HG03066 (cell line): ENCODE measurements at regions not wholly inside any gene's neighbourhood (a gene's known extent, or its start where the extent isn't known, plus 50 kb on each side); places are given as distances from the start of the nearest gene placed in this dataset.
"Not testable (repeated sequence)": the region's sequence is repeated elsewhere in the genome, so short reads cannot be mapped to it uniquely, and the experiment has no call there.

Experiments
- ATAC-seq: cut with Tn5 transposase; IDR thresholded peaks from one replicate; pipeline ENCODE4 v1.9.1; 2021; ENCODE audit warnings: low read depth; ENCODE audit not compliant: unreplicated experiment

DNA sequence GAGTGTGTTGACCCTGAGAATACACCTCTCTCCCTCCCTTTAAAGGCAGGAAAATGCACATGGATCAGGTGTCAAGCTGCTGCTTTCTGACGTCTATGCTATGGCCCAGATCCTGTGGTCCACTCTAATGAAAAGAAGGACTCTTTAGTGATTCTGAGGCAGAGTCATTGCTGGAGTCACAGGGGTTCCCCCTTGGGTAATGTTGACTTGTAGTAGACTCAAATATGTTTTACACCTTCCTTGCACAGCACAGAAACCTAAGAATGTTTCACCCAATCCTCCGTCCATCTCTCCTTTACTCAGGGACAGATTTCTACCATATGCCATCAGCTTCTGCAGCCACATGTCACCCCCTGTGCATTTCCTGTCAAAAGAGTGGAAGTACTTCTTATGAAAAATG is 525.4 kb downstream of the TMEM121 start:
- no peak for ATAC-seq

DNA sequence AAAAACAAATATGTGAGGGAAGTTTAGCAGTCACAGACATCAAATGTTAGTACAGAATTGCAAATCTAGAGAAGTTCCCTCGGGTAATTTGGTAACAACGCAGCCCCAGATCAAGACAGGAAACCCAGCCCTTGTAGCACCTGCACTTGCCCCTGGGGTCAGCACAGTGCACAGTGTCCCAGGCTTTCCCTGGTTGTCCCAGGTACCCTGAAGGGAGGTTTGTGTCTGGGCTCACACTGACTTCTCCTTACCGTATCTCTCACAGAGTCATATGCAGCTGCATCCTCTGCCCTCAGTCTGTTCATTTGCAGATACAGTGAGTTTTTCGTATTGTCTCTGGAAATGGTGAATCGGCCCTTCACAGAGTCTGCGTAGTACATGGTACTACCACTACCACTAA is 528.9 kb downstream of the TMEM121 start:
- no peak for ATAC-seq

DNA sequence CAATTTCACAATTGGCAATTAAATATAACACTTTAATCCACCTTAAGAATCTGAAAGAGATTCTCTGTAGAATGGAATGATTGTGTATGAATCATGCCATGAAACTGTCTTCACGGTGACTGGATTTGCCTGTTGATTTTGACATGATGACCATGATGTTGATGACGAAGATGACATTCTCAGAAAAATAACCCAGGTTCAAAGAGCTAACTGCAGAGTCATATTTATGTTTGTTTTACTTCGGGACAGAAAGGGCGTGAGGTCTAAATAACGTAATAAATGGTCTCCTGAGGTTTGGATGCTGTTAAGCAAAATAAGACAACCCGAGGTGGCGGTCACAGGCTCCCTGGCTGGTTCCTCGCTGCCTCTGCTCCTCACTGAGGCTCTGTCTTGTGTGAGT is 532.0 kb downstream of the TMEM121 start:
- ATAC-seq, result no peak

DNA sequence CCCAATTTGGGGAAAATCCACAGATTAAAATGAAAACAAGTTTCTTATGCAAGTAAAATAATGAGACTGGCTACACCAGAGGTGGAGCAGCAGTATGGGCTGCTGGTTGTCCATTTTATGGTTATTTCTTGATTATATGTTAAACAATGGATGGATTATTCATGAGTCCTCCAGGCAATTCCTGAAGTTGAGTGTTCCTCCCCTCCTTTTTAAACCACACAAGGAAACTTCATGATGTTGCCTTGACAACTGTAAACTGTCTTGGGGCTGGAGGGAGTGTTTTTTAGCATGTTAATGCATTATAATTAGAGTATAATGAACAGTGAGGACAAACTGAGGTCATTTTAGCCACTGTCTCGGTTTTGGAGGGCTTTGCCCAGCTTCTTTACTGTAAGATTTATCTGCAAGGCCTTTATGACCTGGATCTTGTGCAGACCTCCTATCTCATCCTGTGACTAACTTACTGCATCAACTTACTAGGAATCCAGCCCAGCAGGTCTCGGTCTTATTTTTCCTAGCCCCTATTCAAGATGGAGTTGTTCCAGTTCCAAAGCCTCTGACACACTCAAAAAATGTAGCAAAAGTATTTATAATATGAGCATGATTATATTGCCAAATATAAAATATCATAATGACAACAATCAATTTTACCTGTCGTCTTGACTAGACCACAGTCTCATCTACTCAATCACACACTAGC is 534.0 kb downstream of the TMEM121 start:
- ATAC-seq, result no peak

DNA sequence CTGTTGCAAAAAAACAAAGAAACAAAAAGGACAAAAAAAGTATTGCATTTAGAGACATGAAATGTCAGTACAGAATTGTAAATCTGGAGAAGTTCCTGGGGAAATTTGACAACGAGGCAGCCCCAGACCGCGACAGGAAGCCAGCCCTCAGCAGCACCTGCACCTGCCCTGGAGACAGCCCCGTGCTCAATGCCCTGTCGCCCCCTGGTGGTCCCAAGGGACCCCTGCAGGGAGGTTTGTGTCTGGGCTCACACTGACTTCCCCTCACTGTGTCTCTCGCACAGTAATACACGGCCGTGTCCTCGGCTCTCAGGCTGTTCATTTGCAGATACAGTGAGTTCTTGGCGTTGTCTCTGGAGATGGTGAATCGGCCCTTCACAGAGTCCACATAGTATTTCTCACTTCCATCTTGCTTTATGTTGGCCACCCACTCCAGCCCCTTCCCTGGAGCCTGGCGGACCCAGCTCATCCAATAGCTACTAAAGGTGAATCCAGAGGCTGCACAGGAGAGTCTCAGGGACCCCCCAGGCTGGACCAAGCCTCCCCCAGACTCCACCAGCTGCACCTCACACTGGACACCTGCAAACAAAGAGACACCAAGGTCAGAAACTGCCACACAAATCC is 535.6 kb downstream of the TMEM121 start:
- ATAC-seq, result not testable (repeated sequence)

DNA sequence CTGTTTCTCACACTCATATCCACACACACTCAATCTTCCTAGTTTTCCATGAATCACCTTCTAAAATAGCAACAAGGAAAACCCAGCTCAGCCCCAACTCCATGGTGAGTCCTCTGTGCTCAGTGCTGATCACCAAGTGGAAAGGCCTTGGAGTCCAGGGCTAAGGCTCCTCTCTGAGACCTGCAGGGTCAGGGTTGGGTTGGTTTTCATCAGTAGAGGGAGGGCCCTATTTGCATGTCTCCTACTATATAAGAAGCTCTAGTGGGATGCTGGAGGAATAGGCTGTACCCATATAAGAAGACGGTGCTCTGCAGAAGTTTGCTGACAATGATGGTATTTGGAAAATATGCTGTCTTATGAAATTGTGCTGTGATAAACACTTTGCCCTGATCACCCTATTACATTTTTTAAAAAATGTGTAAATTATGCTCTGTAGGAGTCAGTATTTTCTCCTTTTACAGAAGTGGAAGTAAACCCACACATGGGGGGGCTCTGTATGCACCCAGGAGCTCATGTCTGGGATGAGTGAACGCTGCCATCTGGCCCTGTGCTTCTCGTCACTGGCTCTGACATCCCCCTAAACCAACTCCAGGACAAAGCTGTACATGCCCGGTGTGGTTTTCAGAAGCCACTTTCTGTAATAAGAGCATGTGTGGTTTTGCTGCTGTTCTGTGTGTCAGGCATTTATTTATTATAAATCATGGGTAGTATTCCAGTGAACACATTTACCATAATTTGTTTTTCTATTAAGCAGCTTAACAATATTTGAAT is 536.3 kb downstream of the TMEM121 start:
- no peak for ATAC-seq

DNA sequence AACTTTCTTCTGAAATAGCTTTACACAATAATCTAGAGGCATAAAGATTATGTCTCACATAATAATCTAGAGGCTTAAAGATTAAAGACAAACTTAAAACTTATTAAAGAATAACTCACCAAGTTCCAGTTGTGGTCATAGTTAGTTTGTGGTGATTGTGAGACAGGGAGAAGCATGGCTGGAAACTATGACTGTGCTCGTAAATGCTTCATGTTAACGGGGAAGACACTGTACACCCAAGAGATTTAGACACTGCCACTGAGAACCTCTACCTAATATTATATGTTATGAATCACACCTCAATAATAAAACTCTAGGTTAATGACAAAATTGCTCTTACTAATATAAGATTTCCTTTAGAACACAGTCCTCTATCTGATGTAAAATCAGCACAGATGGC is 541.6 kb downstream of the TMEM121 start:
- no peak for ATAC-seq

DNA sequence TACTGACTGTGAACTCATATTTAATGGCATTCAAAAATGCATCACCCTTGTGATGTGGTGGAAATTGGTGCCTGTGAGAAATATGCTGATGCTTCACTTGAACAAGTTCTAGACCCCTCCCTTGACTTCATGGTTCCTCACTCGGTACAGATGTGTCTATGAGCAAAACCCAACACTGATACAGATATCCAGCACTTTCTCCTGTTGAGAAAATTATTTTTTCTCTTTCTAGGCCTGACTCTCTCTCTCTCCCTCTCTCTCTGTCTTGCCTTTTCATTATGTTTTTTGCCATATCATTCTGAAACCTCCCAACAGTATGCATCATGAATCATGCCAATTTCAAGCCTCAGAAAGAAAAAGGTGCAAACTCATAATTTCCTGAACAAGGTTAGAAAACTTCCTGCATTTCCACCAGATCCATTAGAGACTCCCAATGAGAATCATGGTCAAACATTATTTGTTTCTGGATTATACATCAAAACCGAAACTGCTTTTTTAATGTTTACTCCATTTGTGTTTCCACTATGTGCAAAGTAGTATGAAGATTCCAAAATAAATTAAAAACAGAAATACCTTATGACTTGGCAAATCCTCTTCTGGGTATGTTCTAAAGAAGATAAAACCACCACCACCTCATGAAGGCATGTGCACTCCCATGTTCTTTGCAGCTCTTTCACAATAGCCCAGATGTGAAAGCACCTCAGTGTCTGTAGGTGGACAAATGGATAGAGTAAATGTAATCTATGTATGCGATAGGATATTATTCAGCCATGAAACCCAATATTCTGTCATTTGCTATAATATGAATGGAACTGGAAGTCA is 543.6 kb downstream of the TMEM121 start:
- ATAC-seq, result no peak

DNA sequence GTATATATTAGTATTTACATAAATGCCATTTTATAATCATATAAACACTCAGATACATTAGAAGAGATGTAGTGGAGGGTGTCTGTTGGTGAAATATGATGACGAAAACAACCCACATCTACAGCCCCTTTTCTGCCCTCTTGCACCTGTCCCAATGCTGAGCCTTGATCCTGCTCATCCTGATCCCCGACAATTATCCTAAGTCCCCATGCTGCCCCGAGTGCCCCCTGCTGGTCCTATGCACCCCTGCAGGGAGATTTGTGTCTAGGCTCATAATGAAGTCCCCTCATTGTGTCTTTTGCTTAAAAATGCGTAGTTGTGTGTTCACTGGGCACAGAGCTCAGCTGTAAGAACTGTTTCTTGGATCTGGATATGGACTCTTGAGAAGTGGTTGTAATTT is 554.5 kb downstream of the TMEM121 start:
- no peak for ATAC-seq

DNA sequence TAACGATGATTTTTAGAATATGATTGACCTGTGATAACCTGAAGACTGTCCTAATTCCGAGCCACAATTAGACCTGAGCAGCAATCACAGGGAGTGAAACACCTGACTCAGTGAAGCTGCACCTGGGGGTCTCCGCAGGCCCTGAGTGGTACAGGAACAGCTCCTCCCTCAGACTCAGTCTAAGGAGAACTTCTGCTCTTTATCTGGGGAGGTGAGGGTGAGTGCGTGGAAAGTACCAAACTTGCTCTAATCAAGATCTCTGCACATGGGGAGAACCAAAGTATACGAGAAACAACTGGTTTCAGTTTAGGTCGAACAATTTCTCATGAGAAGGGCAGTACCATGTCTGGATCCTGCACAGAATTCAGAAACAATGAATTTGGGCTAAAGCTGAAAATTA is 555.3 kb downstream of the TMEM121 start:
- ATAC-seq, result not testable (repeated sequence)

DNA sequence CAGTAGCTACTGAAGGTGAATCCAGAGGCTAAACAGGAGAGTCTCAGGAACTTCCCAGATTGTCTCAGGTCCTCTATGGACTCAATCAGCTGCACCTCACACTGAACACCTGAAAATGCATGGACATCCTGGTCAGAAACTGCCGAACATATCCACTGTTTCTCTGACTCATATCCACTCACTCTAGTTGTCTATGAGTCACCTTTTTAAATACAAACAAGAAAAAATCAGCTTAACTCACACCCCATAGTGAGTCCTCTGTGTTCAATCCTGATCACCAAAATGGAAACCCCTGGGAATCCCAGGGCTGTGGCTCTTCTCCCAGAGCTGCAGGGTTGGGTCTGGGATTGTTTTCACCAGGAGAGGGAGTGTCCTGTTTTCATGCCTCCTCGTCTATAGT is 556.7 kb downstream of the TMEM121 start:
- ATAC-seq, result no peak

DNA sequence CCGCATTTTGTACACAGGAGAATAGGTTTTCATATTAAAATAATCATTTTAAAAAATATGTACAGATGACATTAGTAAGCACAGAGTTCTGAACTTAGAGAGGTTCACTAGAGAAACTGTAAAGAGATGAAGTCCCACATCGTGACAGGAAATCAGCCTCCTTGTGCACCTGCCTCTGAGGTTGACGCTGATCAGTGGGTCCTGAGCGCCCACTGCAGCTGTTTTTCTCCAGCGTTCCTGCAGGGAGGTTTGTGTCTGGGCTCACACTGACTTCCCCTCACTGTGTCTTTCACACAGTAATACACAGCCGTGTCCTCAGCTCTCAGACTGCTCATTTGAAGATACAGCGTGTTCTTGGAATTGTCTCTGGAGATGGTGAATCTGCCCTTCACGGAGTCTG is 561.5 kb downstream of the TMEM121 start:
- ATAC-seq, result no peak

DNA sequence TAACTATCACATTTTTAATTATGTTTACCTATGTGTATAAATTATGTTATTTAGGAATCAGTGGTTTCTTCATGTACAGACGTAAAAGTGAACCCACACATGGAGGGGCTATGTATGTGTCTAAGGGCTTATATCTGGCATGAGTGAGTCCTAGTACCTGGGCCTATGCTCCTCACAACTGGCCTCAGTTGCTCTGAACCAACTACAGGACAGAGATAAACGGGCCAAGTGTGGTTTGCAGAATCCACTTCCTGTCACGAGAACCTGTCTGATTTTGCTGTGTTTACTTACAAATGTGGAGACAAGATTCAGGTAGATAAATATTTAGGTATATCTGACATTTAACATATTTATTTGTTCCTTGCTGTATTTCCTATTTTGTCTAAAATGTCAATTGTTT is 562.5 kb downstream of the TMEM121 start:
- not testable (repeated sequence) for ATAC-seq

DNA sequence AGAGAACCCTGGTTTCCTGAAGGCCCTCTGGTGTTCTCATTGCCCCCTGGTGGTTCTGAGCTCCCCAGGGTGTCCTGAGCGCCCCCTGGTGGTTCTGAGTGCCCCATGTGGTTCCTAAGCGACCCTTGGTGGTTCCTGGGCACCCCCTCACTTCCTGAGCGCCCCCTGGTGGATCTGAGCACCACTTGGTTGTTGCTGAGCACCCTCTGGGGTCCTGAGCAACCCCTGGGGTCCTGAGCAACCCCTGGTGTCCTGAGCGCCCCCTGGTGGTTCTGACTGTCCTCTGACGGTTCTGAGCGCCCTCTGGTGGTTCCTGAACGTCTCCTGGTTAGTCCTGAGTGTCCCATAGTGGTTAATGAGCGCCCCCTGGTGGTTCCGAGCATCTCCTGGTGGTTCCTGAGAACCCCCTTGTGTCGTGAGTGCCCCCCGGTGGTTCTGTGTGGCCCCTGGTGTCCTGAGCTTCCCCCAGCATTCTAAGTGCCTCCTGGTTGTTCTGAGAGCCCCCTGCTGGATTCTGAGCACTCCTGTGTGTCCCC is 568.3 kb downstream of the TMEM121 start:
- no peak for ATAC-seq

DNA sequence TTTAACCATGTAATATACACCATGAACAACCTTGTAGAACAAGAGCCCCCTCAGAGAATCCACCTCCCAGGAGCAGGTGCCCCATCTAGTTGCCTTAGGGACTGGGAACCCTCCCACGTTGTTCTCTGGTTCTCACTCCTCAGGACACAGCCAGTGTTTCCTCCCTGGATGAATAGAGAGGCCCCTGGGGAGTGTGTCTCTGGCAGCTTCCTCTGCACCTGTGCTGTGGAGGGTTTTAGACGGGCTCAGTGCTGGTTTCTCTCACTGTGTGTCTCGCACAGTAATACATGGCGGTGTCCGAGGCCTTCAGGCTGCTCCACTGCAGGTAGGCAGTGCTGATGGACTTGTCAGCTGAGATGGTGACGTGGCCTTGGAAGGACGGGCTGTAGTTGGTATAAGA is 581.3 kb downstream of the TMEM121 start:
- no peak for ATAC-seq

DNA sequence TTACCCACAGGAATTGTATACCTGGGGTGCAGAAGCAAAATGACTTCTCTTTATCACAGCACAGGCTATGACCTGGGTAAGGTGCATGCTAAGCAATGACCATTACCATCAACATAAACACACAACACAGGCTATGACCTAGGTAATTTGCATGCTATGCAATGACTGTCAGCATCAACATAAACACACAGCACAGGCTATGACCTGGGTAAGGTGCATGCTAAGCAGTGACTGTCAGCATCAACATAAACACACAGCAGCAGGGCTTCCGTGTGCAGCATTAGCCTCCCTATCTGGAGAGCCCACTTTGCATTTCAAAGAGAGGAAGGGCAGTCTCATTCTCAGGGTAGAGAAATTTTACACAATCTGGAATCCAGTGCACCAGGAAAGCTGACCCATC is 583.0 kb downstream of the TMEM121 start:
- no peak for ATAC-seq

DNA sequence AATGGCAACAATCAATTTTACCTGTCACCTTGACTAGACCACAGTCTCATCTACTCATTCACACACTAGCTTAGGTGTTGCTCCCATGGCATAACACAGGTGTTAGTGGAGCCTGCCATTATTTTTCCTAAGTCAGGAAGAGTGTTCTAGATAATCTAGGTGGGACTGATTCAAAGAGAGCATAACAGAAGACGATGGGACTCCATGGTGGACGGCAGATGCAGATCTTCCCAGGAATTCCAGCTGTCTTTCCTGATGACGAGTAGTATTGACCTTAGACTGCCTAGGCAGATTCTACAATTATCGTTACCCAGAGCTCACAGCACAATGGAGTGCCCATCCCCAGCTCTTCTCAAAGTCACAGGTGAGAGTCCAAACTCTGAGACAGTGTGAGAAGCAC is 589.0 kb downstream of the TMEM121 start:
- no peak for ATAC-seq

DNA sequence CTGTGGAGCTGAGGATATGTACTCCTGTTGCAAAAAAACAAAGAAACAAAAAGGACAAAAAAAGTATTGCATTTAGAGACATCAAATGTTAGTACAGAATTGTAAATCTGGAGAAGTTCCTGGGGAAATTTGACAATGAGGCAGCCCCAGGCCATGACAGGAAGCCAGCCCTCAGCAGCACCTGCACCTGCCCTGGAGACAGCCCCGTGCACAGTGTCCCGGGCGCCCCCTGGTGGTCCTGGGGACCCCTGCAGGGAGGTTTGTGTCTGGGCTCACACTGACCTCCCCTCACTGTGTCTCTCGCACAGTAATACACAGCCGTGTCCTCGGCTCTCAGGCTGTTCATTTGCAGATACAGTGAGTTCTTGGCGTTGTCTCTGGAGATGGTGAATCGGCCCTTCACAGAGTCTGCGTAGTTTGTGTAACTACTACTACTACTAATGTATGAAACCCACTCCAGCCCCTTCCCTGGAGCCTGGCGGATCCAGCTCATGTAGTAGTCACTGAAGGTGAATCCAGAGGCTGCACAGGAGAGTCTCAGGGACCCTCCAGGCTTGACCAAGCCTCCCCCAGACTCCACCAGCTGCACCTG is 590.1 kb downstream of the TMEM121 start:
- ATAC-seq, result not testable (repeated sequence)

DNA sequence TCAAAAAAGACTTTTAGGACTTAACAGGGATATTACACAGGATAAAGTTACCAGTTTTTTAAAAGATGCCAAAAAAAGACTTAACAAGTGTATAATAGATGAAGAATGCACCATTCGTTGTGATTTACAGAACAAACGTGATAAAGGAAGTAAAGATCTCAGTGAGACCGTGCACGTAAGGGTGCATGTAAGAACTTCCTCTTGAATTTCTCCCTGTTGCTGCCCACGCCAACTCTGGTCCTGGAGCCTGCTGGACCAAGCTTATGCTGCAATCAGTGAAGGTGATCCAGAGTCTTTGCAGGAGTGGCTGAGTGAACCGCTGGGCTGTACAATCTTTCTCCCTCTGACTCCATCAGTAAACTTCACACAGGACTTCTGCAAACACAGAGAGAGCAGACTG is 593.7 kb downstream of the TMEM121 start:
- no peak for ATAC-seq

DNA sequence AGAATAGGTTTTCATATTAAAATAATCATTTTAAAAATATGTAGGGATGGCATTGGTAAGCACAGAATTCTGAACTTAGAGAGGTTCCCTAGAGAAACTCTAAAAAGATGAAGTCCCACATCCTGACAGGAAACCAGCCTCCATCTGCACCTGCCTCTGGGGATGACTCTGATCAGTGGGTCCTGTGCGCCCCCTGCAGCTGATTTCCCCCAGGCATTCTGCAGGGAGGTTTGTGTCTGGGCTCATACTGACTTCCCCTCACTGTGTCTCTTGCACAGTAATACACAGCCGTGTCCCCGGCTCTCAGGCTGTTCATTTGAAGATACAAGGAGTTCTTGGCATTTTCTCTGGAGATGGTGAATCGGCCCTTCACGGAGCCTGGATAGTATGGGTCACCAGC is 602.9 kb downstream of the TMEM121 start:
- ATAC-seq, result no peak
